ENCODE measurements at regions not wholly inside any gene's neighbourhood (a gene's known extent, or its start where the extent isn't known, plus 50 kb on each side); places are given as distances from the start of the nearest gene placed in this dataset.

DNA sequence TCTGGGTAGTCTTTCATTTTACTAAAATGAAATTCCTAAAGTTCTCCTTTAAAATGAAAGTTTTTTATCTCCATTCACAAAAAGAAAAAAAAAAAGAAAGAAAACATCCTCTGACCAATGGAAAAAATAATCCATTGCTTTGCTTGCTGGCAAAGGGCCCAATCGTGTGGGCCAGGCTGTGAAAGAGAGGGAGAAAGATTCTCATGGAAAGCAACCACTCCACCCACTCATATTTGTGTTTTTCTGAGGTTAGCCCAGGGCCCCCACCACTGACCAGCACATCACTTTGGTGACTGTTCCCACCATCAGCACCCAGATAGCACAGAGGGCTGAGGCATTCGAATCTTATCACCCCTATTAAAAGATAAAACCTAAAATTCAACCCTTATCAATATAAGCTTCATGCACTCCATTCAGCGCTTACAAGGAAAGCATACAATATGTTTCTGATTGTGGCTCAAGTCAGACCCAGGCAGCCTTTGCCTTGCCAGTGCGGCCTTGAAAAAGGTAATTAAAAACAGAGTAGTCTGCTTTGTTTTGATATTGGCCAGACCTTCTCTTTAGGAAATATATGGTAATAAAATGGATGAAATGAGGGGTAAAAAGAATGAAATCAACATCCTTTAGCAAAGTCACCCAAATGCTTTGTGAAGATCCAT, 192.8 kb downstream of the ETS1 start:
- no peak overlapping the region for H3K4me3 ChIP-seq (ENCODE audit: low read length in 3 of 3)
- H3K27ac ChIP-seq (ENCODE audit: low read depth, low read length): no peak overlapping the region
- H3K9ac ChIP-seq (ENCODE audit: low read depth in 1 of 3, low read length in 3 of 3): no peak overlapping the region
- no peaks in the 10 kb centered on the region for H3K9me3 ChIP-seq (ENCODE audit: control insufficient read depth in 3 of 3, low read length in 3 of 3)
- no peaks in the 10 kb centered on the region for H3K36me3 ChIP-seq (ENCODE audit: control insufficient read depth in 3 of 3, insufficient read depth in 3 of 3, low read length in 3 of 3)
- H3K27me3 ChIP-seq (ENCODE audit: control insufficient read depth in 3 of 3, insufficient read depth in 3 of 3, low read length in 3 of 3): no peaks in the 10 kb centered on the region
- peaks cover 3 to 4% (median 4%) of the 10 kb centered on the region in 3 donors for H3K4me1 ChIP-seq (ENCODE audit: control insufficient read depth in 3 of 3, insufficient read depth in 3 of 3, low read length in 3 of 3)

DNA sequence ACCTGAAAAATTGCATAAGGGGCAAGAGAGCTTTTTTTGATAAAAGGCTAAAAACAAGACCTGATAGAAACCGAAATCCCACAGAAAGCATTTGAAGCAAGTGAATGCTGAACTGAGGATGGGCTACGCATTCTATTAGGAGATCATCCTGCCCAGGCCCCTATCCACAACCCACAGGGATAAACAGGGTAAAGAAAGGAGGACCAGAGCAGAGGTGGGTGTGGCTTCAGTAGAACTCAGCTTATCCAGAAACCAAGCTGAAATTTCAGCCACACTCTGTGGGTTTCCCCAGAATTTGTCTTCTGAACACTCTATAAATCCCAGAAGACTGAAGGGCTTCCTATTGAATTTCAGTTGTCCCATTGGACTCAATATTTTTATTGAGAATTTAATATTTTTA, 195.1 kb downstream of the ETS1 start:
- Histone ChIP-seq H3K27me3 (ENCODE audit: control insufficient read depth in 3 of 3, insufficient read depth in 3 of 3, low read length in 3 of 3) (no peaks in the 10 kb centered on the region), H3K4me1 (ENCODE audit: control insufficient read depth in 3 of 3, insufficient read depth in 3 of 3, low read length in 3 of 3) (no peaks in the 10 kb centered on the region), H3K4me3 (ENCODE audit: low read length in 3 of 3) (no peak overlapping the region), H3K9me3 (ENCODE audit: control insufficient read depth in 3 of 3, low read length in 3 of 3) (no peaks in the 10 kb centered on the region), H3K36me3 (ENCODE audit: control insufficient read depth in 3 of 3, insufficient read depth in 3 of 3, low read length in 3 of 3) (no peaks in the 10 kb centered on the region), H3K9ac (ENCODE audit: low read depth in 1 of 3, low read length in 3 of 3) (no peak overlapping the region), H3K27ac (ENCODE audit: low read depth, low read length) (no peak overlapping the region)

DNA sequence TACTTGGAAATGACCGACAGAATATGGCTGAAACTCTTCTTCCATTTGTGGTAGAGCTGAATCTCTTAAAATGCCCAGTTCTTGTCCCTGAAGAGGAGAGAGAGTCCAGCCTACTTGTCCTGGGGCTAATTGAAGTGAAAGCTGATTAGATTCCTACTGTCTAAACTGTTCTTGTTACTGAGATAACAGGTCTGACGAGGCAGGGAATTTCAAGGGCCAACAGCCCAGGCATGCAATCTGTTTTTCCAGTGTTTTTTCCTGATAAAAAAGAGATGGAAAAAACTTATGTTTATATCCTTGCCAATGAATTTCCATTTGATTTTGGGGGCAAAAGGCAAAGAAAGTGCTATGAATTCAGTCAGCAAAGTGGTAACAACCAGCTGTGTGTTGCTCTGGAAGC, 195.5 kb downstream of the ETS1 start:
- Histone ChIP-seq H3K9ac (ENCODE audit: low read depth in 1 of 3, low read length in 3 of 3) (no peak overlapping the region), H3K9me3 (ENCODE audit: control insufficient read depth in 3 of 3, low read length in 3 of 3) (no peaks in the 10 kb centered on the region), H3K27me3 (ENCODE audit: control insufficient read depth in 3 of 3, insufficient read depth in 3 of 3, low read length in 3 of 3) (no peaks in the 10 kb centered on the region), H3K4me3 (ENCODE audit: low read length in 3 of 3) (no peak overlapping the region), H3K36me3 (ENCODE audit: control insufficient read depth in 3 of 3, insufficient read depth in 3 of 3, low read length in 3 of 3) (no peaks in the 10 kb centered on the region), H3K27ac (ENCODE audit: low read depth, low read length) (no peak overlapping the region), H3K4me1 (ENCODE audit: control insufficient read depth in 3 of 3, insufficient read depth in 3 of 3, low read length in 3 of 3) (no peaks in the 10 kb centered on the region)

DNA sequence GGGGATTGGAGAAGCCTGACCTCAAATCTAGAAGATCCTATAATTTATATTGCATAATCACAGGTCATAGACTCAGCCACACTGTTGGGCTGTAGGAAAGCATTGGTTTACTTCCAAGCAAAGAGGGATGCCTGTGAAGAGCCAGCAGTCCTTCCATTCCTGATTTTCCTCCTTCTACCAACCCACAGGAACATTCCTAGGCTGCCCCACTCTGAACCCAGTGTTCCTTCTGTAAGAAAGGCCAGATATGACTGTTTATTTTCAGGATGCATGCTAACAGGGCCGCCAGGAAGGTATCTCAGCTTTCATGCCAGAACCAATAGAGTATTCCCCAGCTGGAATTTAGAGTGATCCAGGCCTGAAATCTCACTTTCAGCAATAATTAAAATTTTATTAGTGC, 197.1 kb downstream of the ETS1 start:
- Histone ChIP-seq H3K27me3 (ENCODE audit: control insufficient read depth in 3 of 3, insufficient read depth in 3 of 3, low read length in 3 of 3) (no peaks in the 10 kb centered on the region), H3K27ac (ENCODE audit: low read depth, low read length) (no peak overlapping the region), H3K9ac (ENCODE audit: low read depth in 1 of 3, low read length in 3 of 3) (no peak overlapping the region), H3K4me3 (ENCODE audit: low read length in 3 of 3) (no peak overlapping the region), H3K9me3 (ENCODE audit: control insufficient read depth in 3 of 3, low read length in 3 of 3) (no peaks in the 10 kb centered on the region), H3K4me1 (ENCODE audit: control insufficient read depth in 3 of 3, insufficient read depth in 3 of 3, low read length in 3 of 3) (no peaks in the 10 kb centered on the region), H3K36me3 (ENCODE audit: control insufficient read depth in 3 of 3, insufficient read depth in 3 of 3, low read length in 3 of 3) (no peaks in the 10 kb centered on the region)

DNA sequence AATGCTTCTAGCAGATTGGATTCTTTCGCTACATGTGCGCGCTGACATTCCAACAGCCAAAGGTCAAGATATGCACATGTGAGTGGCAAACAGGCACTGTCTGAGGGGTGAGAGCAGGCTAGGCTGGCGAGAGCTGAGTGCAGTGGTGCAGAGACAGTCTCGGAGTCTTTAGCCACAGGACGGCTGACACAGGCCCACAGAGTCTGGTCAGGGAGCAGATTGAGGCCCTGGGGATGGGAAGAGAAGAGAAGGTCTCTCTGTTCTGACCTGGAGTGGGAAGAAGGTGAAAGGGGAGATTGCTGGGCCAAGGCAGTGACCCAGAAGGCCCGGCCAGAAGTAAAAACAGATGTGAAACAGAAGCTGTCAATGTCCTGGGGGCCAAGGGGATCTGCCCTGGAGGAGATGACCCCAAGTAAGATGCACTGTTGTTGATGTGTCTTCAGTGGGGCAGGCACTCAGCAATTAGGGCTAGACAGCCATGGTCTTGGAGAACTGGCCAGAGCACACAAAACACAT, 197.8 kb downstream of the ETS1 start:
- H3K36me3 ChIP-seq (ENCODE audit: control insufficient read depth in 3 of 3, insufficient read depth in 3 of 3, low read length in 3 of 3): no peaks in the 10 kb centered on the region
- no peaks in the 10 kb centered on the region for H3K9me3 ChIP-seq (ENCODE audit: control insufficient read depth in 3 of 3, low read length in 3 of 3)
- no peaks in the 10 kb centered on the region for H3K4me1 ChIP-seq (ENCODE audit: control insufficient read depth in 3 of 3, insufficient read depth in 3 of 3, low read length in 3 of 3)
- H3K27me3 ChIP-seq (ENCODE audit: control insufficient read depth in 3 of 3, insufficient read depth in 3 of 3, low read length in 3 of 3): no peaks in the 10 kb centered on the region
- H3K27ac ChIP-seq (ENCODE audit: low read depth, low read length): no peak overlapping the region
- H3K9ac ChIP-seq (ENCODE audit: low read depth in 1 of 3, low read length in 3 of 3): no peak overlapping the region
- H3K4me3 ChIP-seq (ENCODE audit: low read length in 3 of 3): no peak overlapping the region

DNA sequence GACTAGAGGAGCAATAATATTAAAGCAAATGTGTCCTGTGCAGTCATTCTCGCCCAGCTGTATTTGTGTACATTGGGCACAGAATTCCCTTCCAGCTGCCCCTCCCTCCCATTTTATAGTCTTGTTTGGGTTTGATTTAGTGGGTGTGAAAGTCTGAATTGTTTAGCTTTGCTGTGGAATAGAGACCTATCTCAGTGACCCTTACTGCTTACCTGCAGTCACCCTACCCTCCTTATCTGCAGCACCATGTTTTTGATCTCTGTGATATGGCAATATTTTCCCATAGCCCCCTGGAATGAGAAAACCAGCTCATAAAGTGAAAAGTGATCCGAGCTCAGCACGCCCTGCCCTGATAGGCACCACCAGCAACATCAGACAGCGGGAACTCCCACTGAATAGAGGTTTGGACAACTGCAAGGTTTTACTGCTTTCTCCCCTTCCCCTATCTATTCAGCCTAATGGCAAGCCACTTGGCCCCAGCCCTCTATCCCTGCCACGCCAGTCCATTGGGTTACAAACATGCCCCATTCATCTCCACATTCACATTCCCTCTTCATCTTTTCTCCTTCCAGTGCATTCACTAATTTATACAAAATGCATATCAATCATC, 199.0 kb downstream of the ETS1 start:
- Histone ChIP-seq H3K27ac (ENCODE audit: low read depth, low read length) (no peak overlapping the region), H3K9me3 (ENCODE audit: control insufficient read depth in 3 of 3, low read length in 3 of 3) (no peaks in the 10 kb centered on the region), H3K4me1 (ENCODE audit: control insufficient read depth in 3 of 3, insufficient read depth in 3 of 3, low read length in 3 of 3) (no peaks in the 10 kb centered on the region), H3K36me3 (ENCODE audit: control insufficient read depth in 3 of 3, insufficient read depth in 3 of 3, low read length in 3 of 3) (no peaks in the 10 kb centered on the region), H3K27me3 (ENCODE audit: control insufficient read depth in 3 of 3, insufficient read depth in 3 of 3, low read length in 3 of 3) (no peaks in the 10 kb centered on the region), H3K4me3 (ENCODE audit: low read length in 3 of 3) (no peak overlapping the region), H3K9ac (ENCODE audit: low read depth in 1 of 3, low read length in 3 of 3) (no peak overlapping the region)

DNA sequence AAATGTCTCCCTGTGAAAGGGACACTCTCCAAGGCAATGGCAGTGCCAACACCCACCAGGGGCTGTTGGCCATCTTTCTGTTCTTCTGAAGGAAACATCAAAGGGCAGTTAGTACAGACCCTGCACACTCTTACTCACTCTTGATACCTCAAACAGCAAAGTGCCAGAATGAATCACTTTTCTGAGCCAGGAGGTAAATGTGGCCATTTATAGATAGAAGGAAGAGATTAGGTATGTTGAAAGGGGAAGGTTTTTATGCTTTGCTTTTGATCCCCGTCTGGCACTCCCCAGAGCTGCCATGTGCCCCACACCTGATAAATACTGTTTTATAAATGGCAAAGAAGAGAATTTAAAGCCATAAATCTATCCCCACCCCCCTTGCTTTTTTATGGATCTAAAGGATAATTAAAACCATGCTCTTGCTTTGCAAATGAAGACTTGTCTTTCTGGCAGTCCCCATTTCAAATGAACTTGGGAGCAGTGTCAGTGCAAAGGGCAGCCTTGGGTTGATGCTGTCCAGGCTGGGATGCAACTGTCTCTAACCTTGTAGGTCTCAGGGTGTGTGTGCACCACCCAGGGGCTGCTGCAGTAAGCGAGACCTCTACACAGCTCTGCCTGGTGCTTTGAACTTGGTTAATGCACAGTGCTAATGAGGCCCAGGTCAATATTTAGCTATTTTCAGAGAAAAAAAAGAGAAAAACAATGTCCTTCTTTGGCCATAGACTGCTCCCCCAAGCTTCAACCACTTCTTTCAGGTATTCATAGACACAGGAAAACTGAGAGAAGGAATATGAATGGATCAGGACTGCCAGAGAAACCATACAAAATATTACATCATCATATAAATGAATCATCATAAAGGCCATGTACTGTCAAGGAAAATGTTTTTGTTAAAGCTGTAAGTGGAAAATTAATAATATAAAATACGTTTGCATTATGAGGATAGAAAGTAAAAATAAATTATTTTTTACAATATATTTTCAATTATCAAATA, 207.5 kb downstream of the ETS1 start:
- no peak overlapping the region for H3K27ac ChIP-seq (ENCODE audit: low read depth, low read length)
- H3K4me3 ChIP-seq (ENCODE audit: low read length in 3 of 3): no peak overlapping the region
- H3K4me1 ChIP-seq (ENCODE audit: control insufficient read depth in 3 of 3, insufficient read depth in 3 of 3, low read length in 3 of 3): no peaks in the 10 kb centered on the region
- no peaks in the 10 kb centered on the region for H3K36me3 ChIP-seq (ENCODE audit: control insufficient read depth in 3 of 3, insufficient read depth in 3 of 3, low read length in 3 of 3)
- H3K9ac ChIP-seq (ENCODE audit: low read depth in 1 of 3, low read length in 3 of 3): no peak overlapping the region
- no peaks in the 10 kb centered on the region for H3K9me3 ChIP-seq (ENCODE audit: control insufficient read depth in 3 of 3, low read length in 3 of 3)
- H3K27me3 ChIP-seq (ENCODE audit: control insufficient read depth in 3 of 3, insufficient read depth in 3 of 3, low read length in 3 of 3): no peaks in the 10 kb centered on the region

DNA sequence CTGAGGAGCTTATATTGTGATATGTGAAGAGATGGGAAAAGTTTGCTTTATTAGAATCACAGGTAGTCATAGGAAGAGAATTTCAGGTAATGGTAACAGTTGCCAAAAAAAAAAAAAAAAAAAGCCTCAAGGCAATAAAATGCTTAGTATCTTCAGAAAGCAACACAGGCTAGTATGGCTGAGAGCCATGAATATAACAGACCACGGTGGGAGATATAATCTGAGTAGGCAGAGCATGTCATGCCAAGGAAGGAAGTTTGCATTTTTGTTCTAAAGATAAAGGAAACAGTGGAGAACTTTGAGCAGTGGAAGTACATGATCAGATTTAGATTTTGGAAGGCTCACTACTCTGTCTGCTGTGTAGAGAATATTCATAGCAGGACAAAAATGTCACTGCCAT, 211.4 kb downstream of the ETS1 start:
- Histone ChIP-seq H3K4me1 (ENCODE audit: control insufficient read depth in 3 of 3, insufficient read depth in 3 of 3, low read length in 3 of 3) (no peaks in the 10 kb centered on the region), H3K27ac (ENCODE audit: low read depth, low read length) (no peak overlapping the region), H3K27me3 (ENCODE audit: control insufficient read depth in 3 of 3, insufficient read depth in 3 of 3, low read length in 3 of 3) (no peaks in the 10 kb centered on the region), H3K9ac (ENCODE audit: low read depth in 1 of 3, low read length in 3 of 3) (no peak overlapping the region), H3K36me3 (ENCODE audit: control insufficient read depth in 3 of 3, insufficient read depth in 3 of 3, low read length in 3 of 3) (no peaks in the 10 kb centered on the region), H3K9me3 (ENCODE audit: control insufficient read depth in 3 of 3, low read length in 3 of 3) (no peaks in the 10 kb centered on the region), H3K4me3 (ENCODE audit: low read length in 3 of 3) (no peak overlapping the region)

DNA sequence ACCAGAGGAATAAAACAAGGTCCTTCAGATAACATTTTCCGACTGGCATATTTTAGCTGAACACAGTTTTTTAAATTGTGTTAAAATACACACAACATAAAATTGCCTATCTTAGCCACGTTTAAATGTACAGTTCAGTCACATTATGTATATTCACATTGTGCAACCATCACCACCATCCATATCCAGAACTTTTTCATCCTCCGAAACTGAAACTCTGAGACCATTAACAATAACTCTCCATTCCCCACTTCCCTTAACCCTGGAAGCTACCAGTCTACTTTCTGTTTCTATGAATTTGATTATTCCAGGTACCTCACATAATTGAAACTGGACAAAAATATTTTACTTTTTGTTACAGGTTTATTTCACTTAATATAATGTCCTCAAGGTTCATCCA, 213.3 kb downstream of the ETS1 start:
- Histone ChIP-seq H3K9ac (ENCODE audit: low read depth in 1 of 3, low read length in 3 of 3) (no peak overlapping the region), H3K27ac (ENCODE audit: low read depth, low read length) (no peak overlapping the region), H3K4me1 (ENCODE audit: control insufficient read depth in 3 of 3, insufficient read depth in 3 of 3, low read length in 3 of 3) (no peaks in the 10 kb centered on the region), H3K4me3 (ENCODE audit: low read length in 3 of 3) (no peak overlapping the region), H3K27me3 (ENCODE audit: control insufficient read depth in 3 of 3, insufficient read depth in 3 of 3, low read length in 3 of 3) (no peaks in the 10 kb centered on the region), H3K9me3 (ENCODE audit: control insufficient read depth in 3 of 3, low read length in 3 of 3) (no peaks in the 10 kb centered on the region), H3K36me3 (ENCODE audit: control insufficient read depth in 3 of 3, insufficient read depth in 3 of 3, low read length in 3 of 3) (no peaks in the 10 kb centered on the region)

DNA sequence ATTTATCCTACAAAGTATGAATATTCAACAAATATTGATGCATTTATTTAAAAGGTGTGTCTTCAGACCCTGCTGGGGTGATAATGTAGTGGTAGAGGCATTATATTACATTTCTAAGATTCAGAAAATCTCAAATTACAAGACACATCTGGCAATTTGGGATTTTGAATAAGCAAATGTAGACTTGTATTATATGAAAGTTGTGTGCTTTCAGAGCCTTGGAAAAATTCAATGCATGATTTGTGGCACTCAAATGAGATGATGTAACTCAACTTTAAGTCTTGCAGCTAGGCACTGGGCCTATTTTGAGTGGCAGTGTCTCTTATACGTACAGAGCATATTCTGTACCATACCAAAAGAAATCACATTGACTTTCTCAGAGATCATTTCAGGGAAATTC, 214.4 kb downstream of the ETS1 start:
- H3K36me3 ChIP-seq (ENCODE audit: control insufficient read depth in 3 of 3, insufficient read depth in 3 of 3, low read length in 3 of 3): no peaks in the 10 kb centered on the region
- no peaks in the 10 kb centered on the region for H3K27me3 ChIP-seq (ENCODE audit: control insufficient read depth in 3 of 3, insufficient read depth in 3 of 3, low read length in 3 of 3)
- no peaks in the 10 kb centered on the region for H3K4me1 ChIP-seq (ENCODE audit: control insufficient read depth in 3 of 3, insufficient read depth in 3 of 3, low read length in 3 of 3)
- no peak overlapping the region for H3K9ac ChIP-seq (ENCODE audit: low read depth in 1 of 3, low read length in 3 of 3)
- H3K27ac ChIP-seq (ENCODE audit: low read depth, low read length): no peak overlapping the region
- H3K9me3 ChIP-seq (ENCODE audit: control insufficient read depth in 3 of 3, low read length in 3 of 3): no peaks in the 10 kb centered on the region
- H3K4me3 ChIP-seq (ENCODE audit: low read length in 3 of 3): no peak overlapping the region
